Lower lobe of right lung (tissue), 2 donors: ENCODE measurements at regions not wholly inside any gene's neighbourhood (a gene's known extent, or its start where the extent isn't known, plus 50 kb on each side); places are given as distances from the start of the nearest gene placed in this dataset.
A peak's percentile ranks its signal among the peaks of the same experiment; 100 is the strongest.

ENCODE experiments used
- ATAC-seq, 2 donors: fragments of 200-7000 bp; cut with Tn5 transposase; one replicate each; pipeline ENCODE4 v1.9.1; 2020 to 2022; ENCODE audit warnings: mild to moderate bottlenecking in 2 of 2, moderate library complexity in 2 of 2
- DNase-seq: peaks from one replicate; pipeline ENCODE4 v3.0.0-alpha.2; 2020
- H3K27ac ChIP-seq: fragments of 200-600 bp; one replicate; pipeline ENCODE4 v1.8.0; 2022
- H3K27me3 ChIP-seq: fragments of 200-600 bp; one replicate; pipeline ENCODE4 v1.8.0; 2022; ENCODE audit warnings: low read depth
- H3K36me3 ChIP-seq: fragments of 200-600 bp; one replicate; pipeline ENCODE4 v1.8.0; 2022; ENCODE audit warnings: mild to moderate bottlenecking
- H3K4me1 ChIP-seq: fragments of 200-600 bp; one replicate; pipeline ENCODE4 v1.8.0; 2022
- H3K4me3 ChIP-seq: fragments of 200-600 bp; one replicate; pipeline ENCODE4 v1.8.0; 2022; ENCODE audit warnings: mild to moderate bottlenecking
- H3K9me3 ChIP-seq: fragments of 200-600 bp; one replicate; pipeline ENCODE4 v1.8.0; 2022
- intact Hi-C: fragments of 100-400 bp; cut with DNase I; formaldehyde crosslinking; loops from one replicate; pipeline ENCODE4 v1.11.0; 2022
- TF ChIP-seq, protein P1 (sequence below): fragments of 200-600 bp; IDR thresholded peaks from one replicate; pipeline ENCODE4 v1.8.0; 2022; ENCODE audit warnings: antibody characterized with exemption, mild to moderate bottlenecking
- donor health status: DM: no; HTN: yes; CAD: no; lungs with severe emphysema.

DNA sequence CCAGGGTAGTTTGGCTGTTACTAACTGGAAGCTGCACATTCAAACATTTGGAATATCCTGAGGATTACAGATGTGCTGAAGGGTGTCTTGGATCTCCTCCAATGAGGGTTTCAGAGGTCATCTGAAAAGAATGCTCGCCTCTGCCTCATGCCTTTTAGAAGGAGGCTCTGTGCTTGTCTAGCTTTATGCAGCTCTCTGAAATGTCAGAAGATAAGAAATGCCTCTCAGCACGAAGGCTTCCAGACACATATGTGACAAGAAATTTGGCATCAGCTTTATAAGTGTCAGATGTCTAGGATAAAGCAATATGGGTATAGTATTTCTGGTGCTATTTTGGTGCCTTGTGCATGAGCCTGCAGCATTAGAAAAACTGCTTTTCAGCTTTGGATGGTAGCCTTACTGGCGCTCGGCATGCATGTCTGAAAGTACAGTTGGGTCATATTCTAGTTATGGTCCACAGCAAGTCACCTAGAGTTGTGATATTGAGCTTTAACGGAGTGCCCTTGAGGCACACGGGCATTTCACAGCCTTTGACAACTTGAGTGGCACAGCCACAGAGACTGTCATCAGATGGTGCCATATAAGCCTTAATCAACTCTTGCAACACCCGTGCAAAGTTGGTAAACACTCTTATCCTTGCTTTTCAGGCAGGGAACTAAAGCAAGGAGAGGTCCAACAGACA is 70.8 kb upstream of the PGRMC2 start:
- TF ChIP-seq, protein P1, sequence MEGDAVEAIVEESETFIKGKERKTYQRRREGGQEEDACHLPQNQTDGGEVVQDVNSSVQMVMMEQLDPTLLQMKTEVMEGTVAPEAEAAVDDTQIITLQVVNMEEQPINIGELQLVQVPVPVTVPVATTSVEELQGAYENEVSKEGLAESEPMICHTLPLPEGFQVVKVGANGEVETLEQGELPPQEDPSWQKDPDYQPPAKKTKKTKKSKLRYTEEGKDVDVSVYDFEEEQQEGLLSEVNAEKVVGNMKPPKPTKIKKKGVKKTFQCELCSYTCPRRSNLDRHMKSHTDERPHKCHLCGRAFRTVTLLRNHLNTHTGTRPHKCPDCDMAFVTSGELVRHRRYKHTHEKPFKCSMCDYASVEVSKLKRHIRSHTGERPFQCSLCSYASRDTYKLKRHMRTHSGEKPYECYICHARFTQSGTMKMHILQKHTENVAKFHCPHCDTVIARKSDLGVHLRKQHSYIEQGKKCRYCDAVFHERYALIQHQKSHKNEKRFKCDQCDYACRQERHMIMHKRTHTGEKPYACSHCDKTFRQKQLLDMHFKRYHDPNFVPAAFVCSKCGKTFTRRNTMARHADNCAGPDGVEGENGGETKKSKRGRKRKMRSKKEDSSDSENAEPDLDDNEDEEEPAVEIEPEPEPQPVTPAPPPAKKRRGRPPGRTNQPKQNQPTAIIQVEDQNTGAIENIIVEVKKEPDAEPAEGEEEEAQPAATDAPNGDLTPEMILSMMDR: no peak
- DNase-seq: no peak
- Histone ChIP-seq H3K36me3 (no peaks in the 10 kb centered on the region), H3K4me3 (no peak overlapping the region), H3K27ac (no peak overlapping the region), H3K4me1 (peaks cover 21% of the 10 kb centered on the region), H3K9me3 (no peaks in the 10 kb centered on the region), H3K27me3 (no peaks in the 10 kb centered on the region)
- peak; percentile 59 to 64 for ATAC-seq
- intact Hi-C loops: no loop called here

DNA sequence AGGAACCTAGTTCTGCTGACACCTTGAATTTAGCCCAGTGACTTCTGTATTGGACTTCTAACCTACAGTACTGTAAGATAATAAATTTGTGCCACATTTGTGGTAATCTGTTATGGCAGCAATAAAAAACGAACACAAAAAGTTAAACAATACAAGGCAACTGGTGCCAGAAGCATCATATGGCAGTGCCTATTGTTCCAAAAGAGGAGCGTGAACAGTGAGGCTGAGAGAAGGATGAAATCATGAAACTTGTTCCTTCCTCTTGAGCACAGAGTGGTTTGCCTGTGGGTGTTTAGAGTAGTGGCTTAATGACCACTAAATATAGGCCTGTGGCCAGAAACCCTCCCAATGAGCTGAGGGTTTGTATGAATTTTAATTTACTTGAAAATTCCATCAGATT is 69.7 kb upstream of the PGRMC2 start:
- DNase-seq: no peak
- Histone ChIP-seq H3K36me3 (no peaks in the 10 kb centered on the region), H3K9me3 (no peaks in the 10 kb centered on the region), H3K4me1 (peaks cover 21% of the 10 kb centered on the region), H3K27ac (no peak overlapping the region), H3K27me3 (no peaks in the 10 kb centered on the region), H3K4me3 (no peak overlapping the region)
- TF ChIP-seq, protein P1: no peak
- intact Hi-C loops: no loop called here
- no peak for ATAC-seq

DNA sequence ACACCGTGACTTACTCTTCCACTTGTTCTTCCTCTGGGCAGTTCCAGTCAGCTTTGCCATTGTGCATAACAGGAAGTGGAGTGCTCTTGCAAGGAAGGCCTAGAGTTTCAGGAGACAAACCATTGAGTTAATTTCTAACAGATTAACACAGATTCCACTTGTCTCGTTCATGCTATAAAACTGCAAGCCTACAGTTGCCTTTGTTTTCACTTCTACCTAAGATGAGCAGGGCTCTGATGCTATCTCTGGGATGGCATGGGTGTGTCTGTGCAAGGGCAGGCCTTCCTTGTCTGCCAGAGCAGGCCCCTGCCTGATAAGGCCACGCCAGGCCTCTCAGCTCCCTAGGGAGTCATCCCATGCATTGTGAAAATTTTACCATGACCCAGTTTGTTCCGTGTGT is 67.7 kb upstream of the PGRMC2 start:
- intact Hi-C loops: no loop called here
- Histone ChIP-seq H3K4me1 (peaks cover 21% of the 10 kb centered on the region), H3K27ac (no peak overlapping the region), H3K36me3 (no peaks in the 10 kb centered on the region), H3K9me3 (no peaks in the 10 kb centered on the region), H3K27me3 (no peaks in the 10 kb centered on the region), H3K4me3 (no peak overlapping the region)
- DNase-seq (no peak), ATAC-seq (no peak)
- TF ChIP-seq, protein P1: no peak

DNA sequence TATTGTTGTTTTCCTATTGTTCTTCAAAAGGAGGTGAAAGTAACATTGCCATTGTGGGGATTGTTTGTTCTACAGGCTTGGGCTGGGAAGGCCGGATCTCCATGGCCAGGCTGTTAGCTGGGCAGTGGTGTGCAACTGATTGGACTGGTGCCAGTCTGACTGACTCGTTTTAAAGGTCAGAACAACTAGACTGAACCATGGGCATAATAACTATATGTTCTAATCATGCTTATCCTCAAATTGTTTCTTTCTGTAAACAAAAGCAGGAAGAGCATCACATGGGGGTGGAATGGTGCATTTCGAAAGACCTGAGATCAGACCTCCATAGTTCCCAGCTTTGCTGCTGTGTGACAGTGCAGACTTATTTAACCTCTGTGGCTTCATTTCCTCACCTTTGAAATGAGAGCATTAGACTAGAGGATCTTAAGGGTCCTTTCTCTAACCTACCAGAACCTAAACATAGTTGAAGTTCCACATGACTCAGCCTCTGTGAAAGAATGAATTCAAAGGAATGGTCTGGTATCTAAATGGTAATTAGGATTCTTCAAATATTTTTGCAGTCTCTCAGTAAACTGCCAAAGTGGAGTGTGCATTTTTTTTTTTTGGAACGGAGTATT is 66.7 kb upstream of the PGRMC2 start:
- intact Hi-C loops: no loop called here
- TF ChIP-seq, protein P1: no peak
- ATAC-seq: peak in 1 of 2 donors; percentile 38
- DNase-seq: no peak
- peaks cover 21% of the 10 kb centered on the region for H3K4me1 ChIP-seq
- H3K27me3 ChIP-seq: no peaks in the 10 kb centered on the region
- no peaks in the 10 kb centered on the region for H3K9me3 ChIP-seq
- peak overlapping the region; percentile 37 for H3K27ac ChIP-seq
- H3K36me3 ChIP-seq: no peaks in the 10 kb centered on the region
- H3K4me3 ChIP-seq: no peak overlapping the region

DNA sequence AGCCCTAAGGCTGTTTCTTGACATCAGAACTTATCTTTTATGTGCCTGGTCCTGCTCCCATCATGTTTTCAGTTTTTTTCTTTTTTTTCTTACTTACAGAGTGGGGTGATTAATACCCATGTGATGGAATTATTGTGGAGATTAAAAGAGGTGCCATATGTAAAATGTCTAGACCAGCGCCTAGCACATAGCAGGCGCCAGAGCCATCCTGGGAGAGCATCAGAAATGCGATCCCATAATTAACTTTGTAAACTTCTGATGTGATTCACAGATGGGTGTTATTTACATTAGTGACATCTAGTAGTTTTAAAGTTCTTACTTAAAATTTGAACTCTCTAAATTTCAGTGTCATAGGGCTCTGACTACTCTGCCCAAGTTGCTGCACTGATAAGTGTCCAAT is 66.2 kb upstream of the PGRMC2 start:
- ATAC-seq: no peak
- intact Hi-C loops: no loop called here
- TF ChIP-seq, protein P1: no peak

More for the DNA sequence above, 66.2 kb upstream of the PGRMC2 start:
- Histone ChIP-seq H3K4me1 (peaks cover 21% of the 10 kb centered on the region), H3K36me3 (no peaks in the 10 kb centered on the region), H3K27me3 (no peaks in the 10 kb centered on the region), H3K27ac (no peak overlapping the region), H3K4me3 (no peak overlapping the region), H3K9me3 (no peaks in the 10 kb centered on the region)
- no peak for DNase-seq
